Osteocyte (in vitro differentiated cells): ENCODE measurements at regions not wholly inside any gene's neighbourhood (a gene's known extent, or its start where the extent isn't known, plus 50 kb on each side); places are given as distances from the start of the nearest gene placed in this dataset.

Source experiments
- DNase-seq: peaks from one replicate; pipeline ENCODE4 v3.0.0; 2021; ENCODE audit warnings: mixed read lengths; ENCODE audit not compliant: unreplicated experiment; ENCODE audit errors: extremely low spot score
- H3K27ac Mint-ChIP-seq: one replicate; pipeline ENCODE4 v1.8.0; 2021; ENCODE audit warnings: mild to moderate bottlenecking, mixed read lengths; ENCODE audit not compliant: unreplicated experiment
- H3K27me3 Mint-ChIP-seq: one replicate; pipeline ENCODE4 v1.8.0; 2021; ENCODE audit warnings: mixed read lengths; ENCODE audit not compliant: unreplicated experiment
- H3K36me3 Mint-ChIP-seq: one replicate; pipeline ENCODE4 v1.8.0; 2021; ENCODE audit warnings: mixed read lengths; ENCODE audit not compliant: unreplicated experiment
- H3K4me1 Mint-ChIP-seq: one replicate; pipeline ENCODE4 v1.8.0; 2021; ENCODE audit warnings: mixed read lengths; ENCODE audit not compliant: unreplicated experiment
- H3K4me3 Mint-ChIP-seq: one replicate; pipeline ENCODE4 v1.8.0; 2021; ENCODE audit warnings: mild to moderate bottlenecking, moderate library complexity, mixed read lengths; ENCODE audit not compliant: unreplicated experiment
- H3K9me3 Mint-ChIP-seq: one replicate; pipeline ENCODE4 v1.8.0; 2021; ENCODE audit warnings: mixed read lengths; ENCODE audit not compliant: unreplicated experiment
- CTCF ChIP-seq: fragments of 200-600 bp; sonication (generic); IDR thresholded peaks from 2 replicates; pipeline ENCODE4 v1.5.0; 2021; ENCODE audit warnings: antibody characterized with exemption, mild to moderate bottlenecking, moderate library complexity

- TF ChIP-seq CTCF = no peak
- Mint-ChIP-seq H3K36me3 (no peaks in the 10 kb centered on the region), H3K27ac (peak overlapping the region; percentile 61), H3K4me3 (no peak overlapping the region), H3K4me1 (peaks cover 44% of the 10 kb centered on the region), H3K27me3 (no peaks in the 10 kb centered on the region), H3K9me3 (no peaks in the 10 kb centered on the region)
- no peak for DNase-seq
Observed at GRCh38 chr6:168828800-168829199, 387.8 kb downstream of the SMOC2 start.

GRCh38 chr6:168828035-168828434 lies 387.1 kb downstream of the SMOC2 start:
- Mint-ChIP-seq H3K9me3 (no peaks in the 10 kb centered on the region), H3K27ac (no peak overlapping the region), H3K27me3 (no peaks in the 10 kb centered on the region), H3K36me3 (no peaks in the 10 kb centered on the region), H3K4me3 (no peak overlapping the region), H3K4me1 (peaks cover 47% of the 10 kb centered on the region)
- DNase-seq = no peak
- no peak for TF ChIP-seq CTCF

DNA sequence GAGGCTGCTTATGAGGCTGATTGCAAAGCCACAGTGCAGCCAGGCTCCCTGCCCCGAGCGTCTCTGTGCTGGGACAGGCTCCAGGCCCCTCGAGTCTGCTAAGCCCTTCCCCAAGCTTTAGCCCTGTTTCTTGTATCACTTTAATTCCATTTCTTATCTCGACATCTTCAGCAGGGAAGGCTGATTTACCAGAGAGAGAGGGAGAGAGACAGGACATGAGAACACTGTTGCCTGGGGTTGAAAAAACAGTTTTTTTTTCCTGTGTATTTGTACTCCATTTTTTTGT lies 386.5 kb downstream of the SMOC2 start:
- H3K4me1 Mint-ChIP-seq = peaks cover 46% of the 10 kb centered on the region
- no peak for TF ChIP-seq CTCF
- no peaks in the 10 kb centered on the region for H3K27me3 Mint-ChIP-seq
- no peak overlapping the region for H3K27ac Mint-ChIP-seq
- no peaks in the 10 kb centered on the region for H3K36me3 Mint-ChIP-seq
- H3K4me3 Mint-ChIP-seq = no peak overlapping the region
- H3K9me3 Mint-ChIP-seq = no peaks in the 10 kb centered on the region
- no peak for DNase-seq

- Mint-ChIP-seq H3K4me1 (peaks cover 44% of the 10 kb centered on the region), H3K4me3 (no peak overlapping the region), H3K9me3 (no peaks in the 10 kb centered on the region), H3K27me3 (no peaks in the 10 kb centered on the region), H3K36me3 (no peaks in the 10 kb centered on the region), H3K27ac (no peak overlapping the region)
- TF ChIP-seq CTCF = no peak
- no peak for DNase-seq
Observed at GRCh38 chr6:168826726-168827585, 386.0 kb downstream of the SMOC2 start.

GRCh38 chr6:168826078-168826390 lies 385.1 kb downstream of the SMOC2 start:
- no peak for TF ChIP-seq CTCF
- no peak for DNase-seq
- Mint-ChIP-seq H3K4me1 (peaks cover 44% of the 10 kb centered on the region), H3K27ac (no peak overlapping the region), H3K27me3 (no peaks in the 10 kb centered on the region), H3K4me3 (no peak overlapping the region), H3K36me3 (no peaks in the 10 kb centered on the region), H3K9me3 (no peaks in the 10 kb centered on the region)
